HG02642 (cell line): ENCODE measurements at regions not wholly inside any gene's neighbourhood (a gene's known extent, or its start where the extent isn't known, plus 50 kb on each side); places are given as distances from the start of the nearest gene placed in this dataset.
"Not testable (repeated sequence)": the region's sequence is repeated elsewhere in the genome, so short reads cannot be mapped to it uniquely, and the experiment has no call there.

Experiments used
- ATAC-seq: cut with Tn5 transposase; IDR thresholded peaks from one replicate; pipeline ENCODE4 v1.9.1; 2021; ENCODE audit warnings: mild to moderate bottlenecking; ENCODE audit not compliant: unreplicated experiment, poor library complexity

GRCh38 chr3:139196146-139196545, 147.7 kb upstream of the MRPS22 start:
- not testable (repeated sequence) for ATAC-seq

GRCh38 chr3:139197251-139197650, 146.6 kb upstream of the MRPS22 start:
- ATAC-seq: no peak

- no peak for ATAC-seq
Measured at GRCh38 chr3:139198186-139198585, 145.6 kb upstream of the MRPS22 start.

- ATAC-seq: no peak
Measured at GRCh38 chr3:139198929-139199328, 144.9 kb upstream of the MRPS22 start.

- ATAC-seq: no peak
Measured at GRCh38 chr3:139199421-139200010, 144.3 kb upstream of the MRPS22 start.

GRCh38 chr3:139201446-139202225, 142.2 kb upstream of the MRPS22 start:
- ATAC-seq: no peak

- ATAC-seq: no peak
Measured at GRCh38 chr3:139202226-139202958, 141.4 kb upstream of the MRPS22 start.

- no peak for ATAC-seq
Measured at GRCh38 chr3:139202959-139203349, 140.9 kb upstream of the MRPS22 start.

GRCh38 chr3:139203752-139204151, 140.1 kb upstream of the MRPS22 start:
- no peak for ATAC-seq

GRCh38 chr3:139204728-139205127, 139.1 kb upstream of the MRPS22 start:
- ATAC-seq: no peak

- no peak for ATAC-seq
Measured at GRCh38 chr3:139213936-139214335, 129.9 kb upstream of the MRPS22 start.

GRCh38 chr3:139216958-139217357, 126.9 kb upstream of the MRPS22 start:
- no peak for ATAC-seq

GRCh38 chr3:139217633-139218032, 126.2 kb upstream of the MRPS22 start:
- ATAC-seq: no peak

GRCh38 chr3:139218046-139218445, 125.8 kb upstream of the MRPS22 start:
- no peak for ATAC-seq

GRCh38 chr3:139219463-139219862, 124.4 kb upstream of the MRPS22 start:
- ATAC-seq: no peak

- ATAC-seq: no peak
Measured at GRCh38 chr3:139222100-139222657, 121.6 kb upstream of the MRPS22 start.

GRCh38 chr3:139225548-139225947, 118.3 kb upstream of the MRPS22 start:
- ATAC-seq: no peak

GRCh38 chr3:139226731-139227130, 117.1 kb upstream of the MRPS22 start:
- no peak for ATAC-seq

- ATAC-seq: no peak
Measured at GRCh38 chr3:139227165-139227564, 116.7 kb upstream of the MRPS22 start.

- ATAC-seq: no peak
Measured at GRCh38 chr3:139227827-139228226, 116.0 kb upstream of the MRPS22 start.

- no peak for ATAC-seq
Measured at GRCh38 chr3:139230391-139230790, 113.4 kb upstream of the MRPS22 start.
